Stimulated activated CD4-positive, alpha-beta T cell treated with anti-CD3 and anti-CD28 coated beads, Interleukin-4, amount 100 ng/mL, for 48 hours (primary cell): ENCODE measurements at regions not wholly inside any gene's neighbourhood (a gene's known extent, or its start where the extent isn't known, plus 50 kb on each side); places are given as distances from the start of the nearest gene placed in this dataset.
"Not testable (repeated sequence)": the region's sequence is repeated elsewhere in the genome, so short reads cannot be mapped to it uniquely, and the experiment has no call there.

Source experiments
- DNase-seq, 2 donors: peaks; one replicate each; pipeline ENCODE4 v3.0.0-alpha.2; 2020; ENCODE audit warnings: low read depth in 2 of 2

GRCh38 chr3:177357352-177358090, 160.2 kb upstream of the TBL1XR1 start:
- DNase-seq = no peak

GRCh38 chr3:177358091-177358976, 161.1 kb upstream of the TBL1XR1 start:
- peak; percentile 28 to 64 for DNase-seq

GRCh38 chr3:177358977-177359592, 161.8 kb upstream of the TBL1XR1 start:
- DNase-seq = no peak

GRCh38 chr3:177359593-177360357, 162.5 kb upstream of the TBL1XR1 start:
- DNase-seq = peak; percentile 93 to 96

- no peak for DNase-seq
These were observed 164.0 kb upstream of the TBL1XR1 start for GRCh38 chr3:177361081-177361938.

GRCh38 chr3:177362626-177363025, 165.3 kb upstream of the TBL1XR1 start:
- DNase-seq = no peak

- no peak for DNase-seq
These were observed 167.0 kb upstream of the TBL1XR1 start for GRCh38 chr3:177364236-177364635.

- DNase-seq = not testable (repeated sequence)
These were observed 168.0 kb upstream of the TBL1XR1 start for GRCh38 chr3:177365294-177365693.

GRCh38 chr3:177367788-177368187, 170.5 kb upstream of the TBL1XR1 start:
- DNase-seq = no peak

- DNase-seq = no peak
These were observed 173.1 kb upstream of the TBL1XR1 start for GRCh38 chr3:177370246-177370822.

- DNase-seq = no peak
These were observed 173.9 kb upstream of the TBL1XR1 start for GRCh38 chr3:177371146-177371545.

GRCh38 chr3:177371888-177372287, 174.6 kb upstream of the TBL1XR1 start:
- DNase-seq = no peak

GRCh38 chr3:177374323-177374722, 177.0 kb upstream of the TBL1XR1 start:
- no peak for DNase-seq

- no peak for DNase-seq
These were observed 178.0 kb upstream of the TBL1XR1 start for GRCh38 chr3:177375316-177375715.

GRCh38 chr3:177377166-177377565, 179.9 kb upstream of the TBL1XR1 start:
- no peak for DNase-seq

- DNase-seq = no peak
These were observed 180.9 kb upstream of the TBL1XR1 start for GRCh38 chr3:177378168-177378567.

- DNase-seq = no peak
These were observed 181.8 kb upstream of the TBL1XR1 start for GRCh38 chr3:177379045-177379444.

GRCh38 chr3:177381070-177381469, 183.8 kb upstream of the TBL1XR1 start:
- DNase-seq = no peak

- DNase-seq = no peak
These were observed 185.7 kb upstream of the TBL1XR1 start for GRCh38 chr3:177382944-177383343.

- no peak for DNase-seq
These were observed 187.9 kb upstream of the TBL1XR1 start for GRCh38 chr3:177385186-177385585.
